Loucy (cell line): ENCODE measurements at regions not wholly inside any gene's neighbourhood (a gene's known extent, or its start where the extent isn't known, plus 50 kb on each side); places are given as distances from the start of the nearest gene placed in this dataset.

Experiments used
- H2AFZ ChIP-seq: fragments of 200-600 bp; sonication (generic); 2 replicates; pipeline ENCODE4 v1.6.0; 2016; ENCODE audit warnings: antibody characterized with exemption, mild to moderate bottlenecking, low read length, moderate library complexity
- H3F3A ChIP-seq: fragments of 200-600 bp; 2 replicates; pipeline ENCODE4 v1.6.0; 2016; ENCODE audit warnings: antibody characterized with exemption, low read depth, mild to moderate bottlenecking
- H3K27me3 ChIP-seq: fragments of 200-600 bp; sonication (generic); 2 replicates; pipeline ENCODE4 v1.6.1; 2014; ENCODE audit warnings: low read length, mild to moderate bottlenecking; ENCODE audit not compliant: insufficient read depth, poor library complexity, severe bottlenecking
- H3K36me3 ChIP-seq: fragments of 200-600 bp; sonication (generic); 2 replicates; pipeline ENCODE4 v1.6.1; 2016; ENCODE audit warnings: low read length; ENCODE audit not compliant: insufficient read depth
- H3K4me1 ChIP-seq: fragments of 200-600 bp; sonication (generic); 2 replicates; pipeline ENCODE4 v1.5.1; 2014; ENCODE audit warnings: low read length, mild to moderate bottlenecking; ENCODE audit not compliant: insufficient read depth, poor library complexity, severe bottlenecking
- H3K4me2 ChIP-seq: fragments of 200-600 bp; sonication (generic); 2 replicates; pipeline ENCODE4 v1.6.0; 2014; ENCODE audit warnings: antibody characterized with exemption, low read length, low read depth, mild to moderate bottlenecking; ENCODE audit not compliant: poor library complexity, severe bottlenecking
- H3K4me3 ChIP-seq: fragments of 200-600 bp; sonication (generic); 2 replicates; pipeline ENCODE4 v1.5.1; 2014; ENCODE audit warnings: low read length, mild to moderate bottlenecking, mixed read lengths; ENCODE audit not compliant: poor library complexity, severe bottlenecking
- H3K79me2 ChIP-seq: fragments of 200-600 bp; sonication (generic); 2 replicates; pipeline ENCODE4 v1.6.1; 2014; ENCODE audit warnings: low read length; ENCODE audit not compliant: insufficient read depth
- H3K9ac ChIP-seq: fragments of 200-600 bp; sonication (generic); 2 replicates; pipeline ENCODE4 v1.6.0; 2014; ENCODE audit warnings: mild to moderate bottlenecking, low read depth, low read length, moderate library complexity; ENCODE audit not compliant: poor library complexity, severe bottlenecking
- H3K9me2 ChIP-seq: fragments of 200-600 bp; sonication (generic); replicated peaks from 2 replicates; pipeline ENCODE4 v1.6.1; 2016; ENCODE audit warnings: low read depth, low read length, mixed read lengths
- H3K9me3 ChIP-seq: fragments of 200-600 bp; sonication (generic); 2 replicates; pipeline ENCODE4 v1.6.1; 2014; ENCODE audit warnings: mild to moderate bottlenecking, antibody characterized with exemption, low read length, low read depth; ENCODE audit not compliant: insufficient read depth
- H4K20me1 ChIP-seq: fragments of 200-600 bp; sonication (generic); 2 replicates; pipeline ENCODE4 v1.6.0; 2014; ENCODE audit warnings: antibody characterized with exemption, low read length, mild to moderate bottlenecking; ENCODE audit not compliant: insufficient read depth, poor library complexity, severe bottlenecking
- CTCF ChIP-seq: fragments of 200-600 bp; sonication (generic); conservative IDR thresholded peaks from 2 replicates; pipeline ENCODE4 v1.5.1; 2014; ENCODE audit warnings: mild to moderate bottlenecking, antibody characterized with exemption, low read length
- EZH2phosphoT487 ChIP-seq: fragments of 200-600 bp; IDR thresholded peaks from 2 replicates; pipeline ENCODE4 v1.6.1; 2018; ENCODE audit warnings: antibody characterized with exemption, mild to moderate bottlenecking, moderate library complexity, borderline replicate concordance

DNA sequence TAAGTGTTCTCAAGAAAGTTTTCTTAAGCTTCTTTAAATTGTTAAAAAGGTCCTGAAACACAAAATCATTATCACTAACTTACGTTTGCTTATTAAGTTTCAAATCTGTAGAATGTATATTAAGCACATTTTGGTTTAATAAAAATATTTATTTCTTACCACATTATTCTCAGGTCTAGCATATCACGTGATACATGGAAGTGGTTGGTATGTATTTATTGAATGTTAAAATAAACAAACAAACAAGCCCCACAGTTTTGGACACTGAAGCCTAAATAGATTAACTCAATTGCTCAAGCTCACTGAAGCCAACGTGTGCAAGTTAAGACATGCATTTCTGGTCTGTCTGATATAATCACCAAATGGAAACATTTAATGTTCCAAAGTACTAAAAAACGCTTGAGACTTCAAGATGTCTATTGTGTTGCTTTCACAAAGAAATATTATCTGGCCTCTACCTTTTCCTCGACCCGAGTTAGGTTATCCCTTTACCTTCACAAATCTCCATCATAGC, 1136.9 kb downstream of the TAF11L14 start:
- TF ChIP-seq CTCF (no peak), EZH2phosphoT487 (no peak)
- no peaks in the 10 kb centered on the region for H3K27me3 ChIP-seq
- H4K20me1 ChIP-seq = no peaks in the 10 kb centered on the region
- H3K4me3 ChIP-seq = no peak overlapping the region
- no peaks in the 10 kb centered on the region for H3K4me1 ChIP-seq
- H3K79me2 ChIP-seq = no peaks in the 10 kb centered on the region
- H3F3A ChIP-seq = no peaks in the 10 kb centered on the region
- no peak overlapping the region for H3K9ac ChIP-seq
- no peaks in the 10 kb centered on the region for H3K36me3 ChIP-seq
- no peak overlapping the region for H2AFZ ChIP-seq
- no peaks in the 10 kb centered on the region for H3K9me2 ChIP-seq
- no peaks in the 10 kb centered on the region for H3K9me3 ChIP-seq
- no peak overlapping the region for H3K4me2 ChIP-seq

GRCh38 chr5:18772475-18772874, 1138.2 kb downstream of the TAF11L14 start:
- H3K9ac ChIP-seq = no peak overlapping the region
- no peaks in the 10 kb centered on the region for H3K27me3 ChIP-seq
- no peaks in the 10 kb centered on the region for H4K20me1 ChIP-seq
- no peaks in the 10 kb centered on the region for H3K36me3 ChIP-seq
- H3F3A ChIP-seq = no peaks in the 10 kb centered on the region
- H3K79me2 ChIP-seq = no peaks in the 10 kb centered on the region
- H3K9me2 ChIP-seq = no peaks in the 10 kb centered on the region
- TF ChIP-seq EZH2phosphoT487 (no peak), CTCF (peak; percentile 49)
- H3K4me2 ChIP-seq = peak overlapping the region; percentile 24
- H3K4me3 ChIP-seq = no peak overlapping the region
- H3K4me1 ChIP-seq = no peaks in the 10 kb centered on the region
- H2AFZ ChIP-seq = no peak overlapping the region
- no peaks in the 10 kb centered on the region for H3K9me3 ChIP-seq

DNA sequence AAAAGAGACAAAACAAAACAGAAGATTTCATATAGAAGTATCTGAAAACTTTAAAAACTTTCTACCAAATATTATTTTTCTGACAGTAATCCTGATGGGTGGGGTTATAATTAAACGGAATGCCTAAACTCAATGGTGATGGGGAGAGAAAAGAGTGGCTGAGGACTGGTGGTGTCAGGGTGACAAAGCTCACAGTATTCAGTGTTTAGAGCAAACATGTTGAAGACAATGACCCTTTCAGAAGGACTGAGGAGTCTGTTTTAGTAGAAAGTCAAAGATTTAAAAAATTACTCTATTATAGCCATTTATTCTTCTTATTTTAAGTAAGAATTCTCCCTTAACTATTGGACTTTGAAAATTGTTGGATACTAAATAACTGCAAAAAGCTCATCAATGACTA, 1144.0 kb downstream of the TAF11L14 start:
- no peaks in the 10 kb centered on the region for H3K27me3 ChIP-seq
- H3F3A ChIP-seq = no peaks in the 10 kb centered on the region
- H3K4me1 ChIP-seq = no peaks in the 10 kb centered on the region
- no peak overlapping the region for H2AFZ ChIP-seq
- H3K9ac ChIP-seq = no peak overlapping the region
- H3K79me2 ChIP-seq = no peaks in the 10 kb centered on the region
- no peaks in the 10 kb centered on the region for H3K9me3 ChIP-seq
- no peak overlapping the region for H3K4me2 ChIP-seq
- H3K9me2 ChIP-seq = no peaks in the 10 kb centered on the region
- no peak overlapping the region for H3K4me3 ChIP-seq
- no peaks in the 10 kb centered on the region for H4K20me1 ChIP-seq
- TF ChIP-seq CTCF (no peak), EZH2phosphoT487 (no peak)
- H3K36me3 ChIP-seq = no peaks in the 10 kb centered on the region
